ENCODE measurements at regions not wholly inside any gene's neighbourhood (a gene's known extent, or its start where the extent isn't known, plus 50 kb on each side); places are given as distances from the start of the nearest gene placed in this dataset.
"Not testable (repeated sequence)": the region's sequence is repeated elsewhere in the genome, so short reads cannot be mapped to it uniquely, and the experiment has no call there.

DNA sequence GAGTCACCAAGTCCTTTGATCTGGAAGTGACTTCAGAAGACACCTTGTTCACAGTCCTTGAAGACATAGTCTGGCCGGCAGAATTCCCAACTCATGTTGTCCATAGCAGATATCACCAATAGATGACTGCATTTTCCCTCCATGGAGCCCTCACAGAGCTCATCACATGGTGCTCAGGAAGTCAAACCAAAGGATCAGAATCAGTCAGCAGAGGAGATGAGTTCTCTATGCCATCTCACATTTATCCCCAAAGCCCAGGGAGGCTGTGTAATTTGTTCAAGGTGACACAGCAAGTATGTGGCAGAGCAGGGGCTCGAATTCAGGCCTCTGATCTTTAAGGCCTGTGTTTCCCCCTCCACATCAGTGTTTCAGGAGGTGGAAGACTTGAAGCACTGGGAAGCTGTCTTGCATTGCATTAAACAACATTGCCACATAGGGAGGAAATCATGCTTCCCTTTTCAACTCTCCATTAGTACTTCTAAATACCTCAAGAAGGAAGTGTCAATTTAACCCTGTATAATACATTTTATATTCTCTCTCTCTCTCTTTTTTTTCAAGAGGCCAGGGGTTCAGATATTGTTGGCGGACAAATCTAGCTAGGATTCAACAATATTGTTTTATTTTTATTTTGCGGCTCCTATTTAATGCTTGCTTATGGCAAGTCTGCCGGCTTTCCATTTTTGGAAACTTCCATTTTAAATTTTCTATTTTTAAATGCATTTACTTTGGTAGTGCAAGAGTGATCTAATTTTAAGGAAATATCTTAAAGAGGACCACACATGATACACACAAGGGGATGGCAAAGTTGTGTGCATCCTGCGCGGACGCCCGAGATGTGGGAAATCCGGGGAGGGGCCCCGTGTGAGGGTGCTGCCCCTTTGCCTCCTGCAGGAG lies 61.9 kb downstream of the NPIPB5 start:
- DNase-seq; H3K4me3 ChIP-seq (ENCODE audit: low read depth, low read length); H3K4me1 ChIP-seq; H3K9me3 ChIP-seq; H3K36me3 ChIP-seq; H3K27me3 ChIP-seq: not testable (repeated sequence)

GRCh38 chr16:22573225-22573530 lies 62.5 kb downstream of the NPIPB5 start:
- H3K27me3 ChIP-seq; H3K4me1 ChIP-seq; H3K36me3 ChIP-seq; H3K4me3 ChIP-seq (ENCODE audit: low read depth, low read length); DNase-seq; H3K9me3 ChIP-seq: not testable (repeated sequence)

DNA sequence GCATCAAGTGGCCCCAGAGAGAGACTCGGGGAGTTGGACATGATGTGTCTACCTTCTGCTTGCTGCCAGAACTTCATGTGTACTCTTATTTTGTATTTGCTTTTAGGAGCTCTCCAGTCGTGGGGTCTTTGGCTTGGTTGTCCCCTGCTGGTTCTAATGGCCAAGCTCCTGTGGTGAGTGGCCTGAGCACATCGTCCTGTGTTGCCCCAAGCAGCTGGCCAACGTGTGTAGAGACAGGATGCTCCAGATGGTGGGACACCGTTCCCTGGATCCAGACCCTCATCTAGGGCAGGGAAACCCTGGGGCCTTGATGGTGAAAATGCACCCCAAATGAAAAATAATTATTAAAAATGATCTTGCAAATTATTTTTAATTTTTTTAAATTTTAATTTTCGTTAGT lies 65.8 kb downstream of the NPIPB5 start:
- H3K9me3 ChIP-seq; DNase-seq; H3K36me3 ChIP-seq; H3K4me3 ChIP-seq (ENCODE audit: low read depth, low read length); H3K27me3 ChIP-seq; H3K4me1 ChIP-seq: not testable (repeated sequence)

DNA sequence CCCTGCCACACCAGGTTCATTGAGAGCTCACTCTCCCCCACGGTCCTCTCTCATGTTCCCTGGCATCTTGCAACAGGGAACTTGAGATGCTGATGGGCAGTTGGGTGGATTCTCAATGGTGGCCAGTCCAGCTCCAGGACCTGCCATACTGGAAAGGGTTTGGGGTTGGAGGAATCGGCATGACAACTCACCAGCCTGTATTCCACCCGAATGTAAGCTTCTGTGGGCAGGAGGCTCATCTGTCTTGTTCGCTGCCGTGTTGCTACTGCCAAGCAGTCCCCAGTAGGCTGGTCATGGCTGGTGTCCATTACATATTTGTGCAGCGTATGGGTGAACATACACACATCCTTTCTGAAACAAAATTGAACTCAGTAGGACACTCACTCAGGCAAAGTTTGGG lies 72.5 kb downstream of the NPIPB5 start:
- H3K4me3 ChIP-seq (ENCODE audit: low read depth, low read length); H3K9me3 ChIP-seq; DNase-seq: not testable (repeated sequence)

DNA sequence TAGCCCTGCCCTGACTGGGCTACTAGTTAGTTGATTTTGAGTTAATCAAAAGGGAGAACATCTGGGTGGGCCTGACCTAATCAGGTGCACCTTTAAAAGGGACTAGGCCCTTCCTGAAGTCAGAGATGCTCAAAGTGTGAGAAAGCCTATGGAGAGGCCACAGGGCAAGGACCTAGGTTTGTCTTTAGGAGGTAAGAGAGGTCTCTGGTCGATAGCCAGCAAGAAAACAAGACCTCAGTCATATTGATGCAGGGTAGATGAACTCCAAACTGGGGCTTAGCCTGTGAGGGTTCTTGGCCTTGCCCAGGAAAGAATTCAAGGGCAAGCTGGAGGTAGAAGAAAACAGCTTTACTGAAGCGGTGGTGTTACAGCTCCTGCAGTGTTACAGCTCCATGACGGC lies 73.8 kb downstream of the NPIPB5 start:
- H3K4me3 ChIP-seq (ENCODE audit: low read depth, low read length); H3K27me3 ChIP-seq; H3K36me3 ChIP-seq; H3K9me3 ChIP-seq; H3K4me1 ChIP-seq; DNase-seq: not testable (repeated sequence)

More for the DNA sequence above, 72.5 kb downstream of the NPIPB5 start:
- H3K36me3 ChIP-seq, H3K27me3 ChIP-seq, H3K4me1 ChIP-seq: not testable (repeated sequence)

DNA sequence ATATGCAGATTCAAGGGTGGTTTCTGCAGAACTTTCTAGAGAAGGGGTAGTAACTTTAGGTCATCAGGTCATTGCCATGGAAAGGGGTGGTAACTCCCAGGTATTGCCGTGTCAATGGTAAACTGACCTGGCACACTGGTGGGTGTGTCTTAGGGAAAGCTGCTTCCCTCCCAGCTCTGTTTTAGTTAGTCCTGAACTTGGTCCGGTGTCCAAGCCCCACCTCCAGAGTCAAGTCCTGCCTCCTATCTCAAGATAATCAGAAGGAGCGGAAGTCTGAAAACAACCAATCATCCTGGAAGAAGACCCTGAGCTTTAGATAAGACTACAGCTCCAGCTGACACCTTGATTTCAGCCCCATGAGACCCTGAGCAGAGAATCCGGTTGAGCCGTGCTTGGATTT lies 74.2 kb downstream of the NPIPB5 start:
- DNase-seq; H3K9me3 ChIP-seq; H3K27me3 ChIP-seq; H3K4me3 ChIP-seq (ENCODE audit: low read depth, low read length); H3K36me3 ChIP-seq; H3K4me1 ChIP-seq: not testable (repeated sequence)

GRCh38 chr16:22585431-22585830 lies 74.7 kb downstream of the NPIPB5 start:
- not testable (repeated sequence) for H3K4me1 ChIP-seq; H3K9me3 ChIP-seq; H3K36me3 ChIP-seq; DNase-seq; H3K4me3 ChIP-seq (ENCODE audit: low read depth, low read length); H3K27me3 ChIP-seq

DNA sequence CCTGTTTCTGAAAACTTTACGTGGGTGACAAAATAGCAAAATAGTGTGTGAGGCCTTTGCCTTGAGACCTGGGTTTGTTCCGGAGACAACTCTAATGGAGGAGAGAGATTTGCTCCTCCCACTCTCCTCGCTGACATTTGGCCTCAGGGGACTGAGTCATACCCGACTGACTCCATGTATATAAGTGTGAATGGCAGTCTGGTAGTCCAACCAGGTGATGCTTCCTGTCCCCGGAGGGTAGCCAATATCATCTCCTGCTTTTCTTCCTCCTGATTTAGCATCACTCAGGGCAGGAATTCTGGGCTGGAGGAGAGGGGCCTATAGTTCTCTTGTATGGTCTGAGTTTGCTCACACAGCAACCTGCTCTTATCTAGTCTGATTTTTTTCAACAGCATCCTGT lies 76.0 kb downstream of the NPIPB5 start:
- not testable (repeated sequence) for H3K4me1 ChIP-seq; H3K27me3 ChIP-seq; H3K36me3 ChIP-seq; DNase-seq; H3K4me3 ChIP-seq (ENCODE audit: low read depth, low read length); H3K9me3 ChIP-seq

DNA sequence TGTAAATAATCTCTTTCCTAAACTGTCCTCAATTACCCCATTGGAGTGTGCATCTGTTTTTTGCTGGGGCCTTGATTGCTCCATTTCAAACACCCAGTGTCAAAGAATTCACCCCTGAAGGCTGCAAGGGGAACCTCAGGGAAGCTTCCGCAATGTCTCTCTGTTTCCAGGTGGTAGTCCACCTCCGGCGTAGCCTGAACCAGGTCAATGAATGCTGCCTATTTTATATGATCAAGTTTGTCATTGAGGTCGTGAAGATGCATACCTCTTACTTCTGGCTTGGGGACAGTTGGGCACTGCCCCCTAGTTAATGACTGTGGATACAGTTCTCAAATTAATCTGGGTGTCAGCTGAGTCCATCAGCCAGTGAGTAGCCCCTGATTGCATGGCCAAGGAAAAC lies 79.1 kb downstream of the NPIPB5 start:
- not testable (repeated sequence) for H3K4me3 ChIP-seq (ENCODE audit: low read depth, low read length); H3K27me3 ChIP-seq; DNase-seq; H3K9me3 ChIP-seq; H3K4me1 ChIP-seq; H3K36me3 ChIP-seq

- not testable (repeated sequence) for H3K4me3 ChIP-seq (ENCODE audit: low read depth, low read length); DNase-seq; H3K4me1 ChIP-seq; H3K9me3 ChIP-seq; H3K36me3 ChIP-seq; H3K27me3 ChIP-seq
These were observed 85.9 kb downstream of the NPIPB5 start for GRCh38 chr16:22596445-22597045.

GRCh38 chr16:22603744-22604143 lies 93.1 kb downstream of the NPIPB5 start:
- DNase-seq; H3K4me1 ChIP-seq; H3K36me3 ChIP-seq; H3K9me3 ChIP-seq; H3K27me3 ChIP-seq; H3K4me3 ChIP-seq (ENCODE audit: low read depth, low read length): not testable (repeated sequence)

DNA sequence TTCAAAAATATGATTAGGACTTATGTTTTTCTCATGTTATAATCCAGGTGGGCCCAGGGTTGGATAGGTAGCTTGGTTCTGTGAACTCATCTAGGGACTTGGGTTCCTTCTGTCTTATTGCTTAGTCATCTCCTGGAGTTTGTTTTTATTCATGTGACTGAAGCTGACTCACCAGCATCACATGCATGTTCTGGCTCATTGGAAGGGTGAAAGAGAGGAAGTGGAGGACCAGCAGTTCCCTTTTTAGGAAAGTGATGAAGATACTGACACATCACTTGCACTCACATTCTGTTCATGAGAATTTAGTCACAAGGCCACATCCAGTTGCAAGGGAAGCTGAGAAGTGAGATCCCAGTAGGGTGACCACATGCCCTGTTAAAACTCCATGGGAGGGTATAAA lies 95.9 kb downstream of the NPIPB5 start:
- H3K4me3 ChIP-seq (ENCODE audit: low read depth, low read length); H3K9me3 ChIP-seq; H3K36me3 ChIP-seq; DNase-seq; H3K4me1 ChIP-seq; H3K27me3 ChIP-seq: not testable (repeated sequence)

GRCh38 chr16:22609798-22610197 lies 99.1 kb downstream of the NPIPB5 start:
- H3K36me3 ChIP-seq, result not testable (repeated sequence)

GRCh38 chr16:22611128-22611527 lies 100.4 kb downstream of the NPIPB5 start:
- DNase-seq; H3K27me3 ChIP-seq; H3K4me3 ChIP-seq (ENCODE audit: low read depth, low read length); H3K36me3 ChIP-seq; H3K4me1 ChIP-seq; H3K9me3 ChIP-seq: not testable (repeated sequence)

More at GRCh38 chr16:22609798-22610197, 99.1 kb downstream of the NPIPB5 start:
- H3K9me3 ChIP-seq; H3K4me1 ChIP-seq; DNase-seq; H3K27me3 ChIP-seq; H3K4me3 ChIP-seq (ENCODE audit: low read depth, low read length): not testable (repeated sequence)

Data from BE2C (cell line).